H1 (cell line): ENCODE measurements at regions not wholly inside any gene's neighbourhood (a gene's known extent, or its start where the extent isn't known, plus 50 kb on each side); places are given as distances from the start of the nearest gene placed in this dataset.

Experiments
- HDAC2 ChIP-seq, 2 experiments: fragments of 300-600 bp in 1 of 2; sonication (generic) in 1 of 2; IDR thresholded peaks; 2 replicates each; pipeline ENCODE4 v1.6.1; 2011 to 2012; ENCODE audit warnings: low read depth in 2 of 2, low read length in 2 of 2, mild to moderate bottlenecking in 2 of 2, moderate library complexity in 2 of 2, borderline replicate concordance in 1 of 2, inconsistent platforms in 1 of 2
- RAD21 ChIP-seq, 2 experiments: IDR thresholded peaks in 1 of 2; conservative IDR thresholded peaks in 1 of 2; 2 replicates each; pipeline ENCODE4 v1.6.1; 2011; ENCODE audit warnings: low read depth in 2 of 2, low read length in 2 of 2, improper control_type of control experiment in 1 of 2, inconsistent platforms in 1 of 2, mild to moderate bottlenecking in 1 of 2, moderate library complexity in 1 of 2
- SRF ChIP-seq: IDR thresholded peaks from 2 replicates; pipeline ENCODE4 v1.6.1; 2011; ENCODE audit warnings: mild to moderate bottlenecking, low read depth, low read length, moderate library complexity
- TAF7 ChIP-seq: optimal IDR thresholded peaks from 2 replicates; pipeline ENCODE3; 2011; ENCODE audit warnings: low read depth, mild to moderate bottlenecking, inconsistent platforms, low read length, moderate library complexity, borderline replicate concordance
- ZNF274 ChIP-seq: IDR thresholded peaks from 2 replicates; pipeline ENCODE4 v1.7.0; 2012; ENCODE audit warnings: low read length, borderline replicate concordance; ENCODE audit errors: extremely low read depth
- TF ChIP-seq, protein P1 (sequence below), 3 experiments: IDR thresholded peaks; 1 replicate in 2 of 3; 2 replicates in 1 of 3; pipeline versions ENCODE4 v1.5.1 to v1.6.1; 2011; ENCODE audit warnings: low read length in 3 of 3, mild to moderate bottlenecking in 3 of 3, inconsistent platforms in 2 of 3, low read depth in 1 of 3, moderate library complexity in 1 of 3; ENCODE audit not compliant: insufficient read depth in 1 of 3; ENCODE audit errors: control extremely low read depth in 1 of 3

DNA sequence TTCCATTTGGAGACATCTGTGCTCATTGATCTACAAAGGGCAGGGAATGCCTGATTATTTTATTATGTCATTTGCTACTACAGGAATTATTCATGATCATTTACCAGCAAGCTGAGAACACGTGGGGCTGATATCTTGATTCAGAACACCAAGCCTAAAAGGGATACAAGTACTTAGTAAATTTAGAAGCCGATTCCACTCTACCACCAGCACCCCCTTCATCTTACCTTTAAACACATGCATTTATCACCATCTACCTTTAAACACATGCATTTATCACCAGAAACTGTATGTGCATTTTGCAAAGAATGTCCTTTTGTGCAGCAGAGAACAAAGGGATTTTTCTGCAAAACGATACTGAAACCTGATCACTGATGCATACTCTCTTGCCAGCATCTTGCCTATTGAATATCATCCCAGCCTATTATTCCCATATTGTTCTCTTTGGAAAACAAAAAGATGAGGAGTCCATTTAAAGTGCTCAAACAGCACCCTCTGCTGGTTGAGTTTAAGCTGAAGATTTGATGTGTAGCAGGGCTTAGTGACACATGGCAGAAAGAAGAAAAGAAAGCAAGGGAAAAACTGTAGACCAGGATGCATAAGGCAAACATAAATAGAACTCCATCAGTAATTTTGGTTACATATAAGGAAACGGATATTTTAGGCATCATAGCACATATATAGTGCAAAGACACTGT, 132.6 kb upstream of the PLEKHG7 start (continued):
- TF ChIP-seq, protein P1, sequence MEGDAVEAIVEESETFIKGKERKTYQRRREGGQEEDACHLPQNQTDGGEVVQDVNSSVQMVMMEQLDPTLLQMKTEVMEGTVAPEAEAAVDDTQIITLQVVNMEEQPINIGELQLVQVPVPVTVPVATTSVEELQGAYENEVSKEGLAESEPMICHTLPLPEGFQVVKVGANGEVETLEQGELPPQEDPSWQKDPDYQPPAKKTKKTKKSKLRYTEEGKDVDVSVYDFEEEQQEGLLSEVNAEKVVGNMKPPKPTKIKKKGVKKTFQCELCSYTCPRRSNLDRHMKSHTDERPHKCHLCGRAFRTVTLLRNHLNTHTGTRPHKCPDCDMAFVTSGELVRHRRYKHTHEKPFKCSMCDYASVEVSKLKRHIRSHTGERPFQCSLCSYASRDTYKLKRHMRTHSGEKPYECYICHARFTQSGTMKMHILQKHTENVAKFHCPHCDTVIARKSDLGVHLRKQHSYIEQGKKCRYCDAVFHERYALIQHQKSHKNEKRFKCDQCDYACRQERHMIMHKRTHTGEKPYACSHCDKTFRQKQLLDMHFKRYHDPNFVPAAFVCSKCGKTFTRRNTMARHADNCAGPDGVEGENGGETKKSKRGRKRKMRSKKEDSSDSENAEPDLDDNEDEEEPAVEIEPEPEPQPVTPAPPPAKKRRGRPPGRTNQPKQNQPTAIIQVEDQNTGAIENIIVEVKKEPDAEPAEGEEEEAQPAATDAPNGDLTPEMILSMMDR (IDR thresholded peaks at IDR 0.05; ENCODE audit: control extremely low read depth in 1 of 3, insufficient read depth in 1 of 3, low read depth in 1 of 3, low read length in 3 of 3), result peak in 2 of 3 experiments; percentile 50 to 70; a peak in 3 of 4 replicates
- TF ChIP-seq ZNF274 (no peak), TAF7 (no peak), HDAC2 (IDR thresholded peaks at IDR 0.05; ENCODE audit: borderline replicate concordance in 1 of 2, low read depth in 2 of 2, low read length in 2 of 2) (no peak), SRF (no peak), RAD21 (IDR thresholded peaks at IDR 0.05 in 1 of 2, conservative IDR thresholded peaks at IDR 0.05 in 1 of 2; ENCODE audit: low read depth in 2 of 2, low read length in 2 of 2) (peak; percentile 85 to 90)
